SH-SY5Y (cell line): ENCODE measurements at regions not wholly inside any gene's neighbourhood (a gene's known extent, or its start where the extent isn't known, plus 50 kb on each side); places are given as distances from the start of the nearest gene placed in this dataset.

Experiments
- GATA2 ChIP-seq: IDR thresholded peaks from 2 replicates; pipeline ENCODE4 v1.6.1; 2011; ENCODE audit warnings: mild to moderate bottlenecking, low read depth, low read length
- GATA3 ChIP-seq: IDR thresholded peaks from 2 replicates; pipeline ENCODE4 v1.6.1; 2011; ENCODE audit warnings: low read depth, mild to moderate bottlenecking, low read length, moderate library complexity

- TF ChIP-seq GATA3 (no peak), GATA2 (no peak)
These were observed 128.0 kb downstream of the KIF20B start for GRCh38 chr10:89829262-89829886.

- TF ChIP-seq GATA2, result no peak
- no peak for TF ChIP-seq GATA3
These were observed 128.5 kb downstream of the KIF20B start for GRCh38 chr10:89829887-89830269.

DNA sequence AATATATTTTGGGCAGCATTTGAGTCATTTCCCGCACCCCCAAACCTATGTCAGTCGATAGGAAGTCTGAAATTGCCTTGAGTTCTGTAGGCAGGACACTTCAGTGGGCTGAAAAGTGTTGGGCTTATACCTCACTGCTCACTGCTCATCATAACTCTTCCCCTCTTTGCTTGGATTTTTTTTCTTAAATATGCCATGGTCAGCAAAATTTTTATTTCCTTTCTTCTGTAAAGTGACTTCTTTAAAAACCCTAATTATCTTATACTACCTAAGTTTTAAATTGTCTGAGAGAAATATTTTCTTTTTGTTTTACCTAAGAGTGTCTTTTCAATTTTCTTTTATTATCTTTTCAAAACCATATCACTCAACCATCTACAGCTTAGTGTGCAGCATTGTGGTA is 129.2 kb downstream of the KIF20B start:
- TF ChIP-seq GATA3 (no peak), GATA2 (no peak)

DNA sequence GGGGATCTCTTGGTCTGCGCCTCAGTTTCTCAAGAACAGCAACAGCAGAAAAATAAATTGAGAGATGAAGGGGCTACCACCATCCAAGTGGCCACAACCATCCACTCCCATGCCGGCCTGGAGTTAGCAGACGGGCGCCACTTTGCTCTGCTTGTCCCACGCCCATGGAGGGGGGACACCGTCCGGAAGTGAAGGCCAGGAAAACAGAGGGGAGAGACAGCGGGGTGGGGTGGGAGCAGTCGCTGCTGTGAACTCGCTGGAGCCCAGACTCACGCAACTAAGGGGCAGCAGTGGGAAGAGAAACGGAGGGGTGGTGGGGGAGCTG is 135.4 kb downstream of the KIF20B start:
- TF ChIP-seq GATA3 (no peak), GATA2 (no peak)

DNA sequence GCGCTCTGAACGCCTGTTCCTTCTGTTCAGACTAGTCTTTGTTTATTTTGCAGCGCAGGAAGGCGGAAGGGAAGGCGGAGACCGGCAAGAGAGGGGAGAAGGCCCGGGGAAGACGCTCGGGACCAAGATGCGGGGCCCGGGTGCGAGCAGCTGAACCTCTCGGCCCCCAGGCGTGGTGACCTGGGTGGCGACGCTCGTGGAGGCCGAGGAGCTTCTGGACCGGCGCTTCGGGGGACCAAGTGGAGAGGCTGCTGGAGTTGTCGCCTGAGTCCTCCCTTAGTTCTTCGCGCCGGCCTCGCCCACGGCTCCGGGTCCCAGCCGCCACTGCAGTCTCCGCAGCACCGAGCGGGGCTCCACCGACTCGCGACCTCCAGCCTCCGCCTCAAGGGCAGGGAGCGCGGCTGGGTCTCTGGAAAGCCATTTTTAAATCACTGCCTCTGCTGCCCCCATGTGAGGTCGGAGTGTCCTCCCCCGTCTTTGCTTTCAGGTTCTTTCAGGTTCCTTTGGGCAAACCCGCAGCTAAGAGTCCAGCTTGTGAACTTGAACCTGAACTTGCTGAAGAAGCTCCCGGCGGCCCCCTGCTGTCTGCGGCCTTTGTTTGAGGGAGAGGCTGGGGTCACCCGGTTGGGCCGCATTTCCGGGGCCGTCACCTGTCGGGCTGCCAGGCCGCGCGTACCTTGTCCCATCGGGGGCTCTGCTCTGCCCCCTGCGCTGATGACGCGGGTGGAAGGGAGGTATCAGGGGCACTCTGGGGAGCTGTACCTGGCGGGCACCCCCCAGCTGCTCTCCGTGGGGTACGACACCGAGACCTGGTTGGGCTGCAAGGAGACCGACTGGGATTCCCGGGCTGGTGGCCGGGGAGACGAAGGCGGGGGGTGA is 136.0 kb downstream of the KIF20B start:
- TF ChIP-seq GATA2 (no peak), GATA3 (no peak)

- no peak for TF ChIP-seq GATA2
- no peak for TF ChIP-seq GATA3
These were observed 136.7 kb downstream of the KIF20B start for GRCh38 chr10:89838044-89838615.

GRCh38 chr10:89845541-89846280 is 144.3 kb downstream of the KIF20B start:
- no peak for TF ChIP-seq GATA3

- TF ChIP-seq GATA3, result no peak
These were observed 144.9 kb downstream of the KIF20B start for GRCh38 chr10:89846281-89846630.

DNA sequence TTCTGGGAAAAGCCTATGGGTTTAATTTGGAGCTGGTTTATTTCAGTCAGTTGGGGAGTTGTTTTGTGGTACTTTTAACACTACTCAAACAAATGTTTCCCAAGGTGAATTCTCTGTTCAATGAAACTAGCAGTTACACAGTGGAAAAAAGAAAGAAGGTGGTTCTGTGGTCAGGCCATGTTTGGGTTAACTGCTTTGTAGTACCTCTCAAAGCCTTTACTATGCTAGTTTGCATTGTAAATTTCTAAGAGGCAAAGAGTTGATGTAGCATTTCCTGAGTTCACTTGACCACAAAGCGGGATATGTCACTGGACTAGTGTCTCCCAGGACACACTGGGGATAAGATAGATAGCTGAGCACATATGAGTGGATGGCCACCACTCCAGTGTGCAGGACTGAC is 145.4 kb downstream of the KIF20B start:
- TF ChIP-seq GATA3, result no peak
- no peak for TF ChIP-seq GATA2

GRCh38 chr10:89852872-89853271 is 151.5 kb downstream of the KIF20B start:
- no peak for TF ChIP-seq GATA3
- no peak for TF ChIP-seq GATA2

DNA sequence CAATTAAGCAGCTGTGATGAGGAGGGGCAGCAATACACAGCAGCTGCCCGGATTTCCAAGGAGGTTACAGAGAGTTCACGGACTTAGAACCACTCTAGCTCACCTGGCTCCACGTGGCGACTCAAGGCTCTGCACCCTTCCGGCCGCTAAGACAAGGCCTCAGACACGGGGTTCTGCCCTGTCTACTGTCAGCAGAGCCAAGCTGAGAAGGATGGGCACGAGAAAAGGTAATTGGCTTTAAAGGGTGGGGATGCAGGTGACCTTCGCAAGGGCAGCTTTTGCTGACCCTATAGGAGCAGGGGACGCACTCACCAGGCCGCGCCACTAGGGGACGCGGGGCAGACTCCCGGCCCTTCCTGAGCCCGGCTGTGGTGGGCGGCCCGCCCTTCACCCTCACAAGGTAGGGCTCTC is 152.4 kb downstream of the KIF20B start:
- TF ChIP-seq GATA2, result no peak
- TF ChIP-seq GATA3, result no peak

- no peak for TF ChIP-seq GATA2
- no peak for TF ChIP-seq GATA3
These were observed 156.1 kb downstream of the KIF20B start for GRCh38 chr10:89857431-89858042.

GRCh38 chr10:89861199-89861573 is 159.8 kb downstream of the KIF20B start:
- TF ChIP-seq GATA2 (no peak), GATA3 (no peak)

GRCh38 chr10:89861584-89862301 is 160.4 kb downstream of the KIF20B start:
- TF ChIP-seq GATA2 (no peak), GATA3 (no peak)

DNA sequence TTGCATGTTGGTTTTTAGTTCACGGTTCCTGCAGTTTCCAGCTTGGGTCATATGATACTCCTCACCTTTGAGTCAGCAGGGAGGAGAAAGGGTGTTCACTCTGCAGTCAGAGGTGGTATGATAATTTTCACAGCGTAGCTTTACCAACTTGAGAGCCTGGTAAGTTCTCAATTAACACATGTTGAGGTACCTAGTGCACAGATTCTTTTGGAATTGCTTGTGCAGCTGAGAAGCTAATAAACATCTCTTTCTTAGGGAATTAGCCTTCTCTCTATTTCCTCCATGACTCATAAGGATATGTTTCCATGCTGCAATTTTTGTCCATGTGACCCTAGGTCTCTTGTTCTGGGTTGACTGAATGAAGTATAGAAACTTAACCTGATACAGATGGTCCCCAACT is 166.6 kb downstream of the KIF20B start:
- TF ChIP-seq GATA2 (no peak), GATA3 (no peak)
